ENCODE measurements at regions not wholly inside any gene's neighbourhood (a gene's known extent, or its start where the extent isn't known, plus 50 kb on each side); places are given as distances from the start of the nearest gene placed in this dataset.
A peak's percentile ranks its signal among the peaks of the same experiment; 100 is the strongest.

DNA sequence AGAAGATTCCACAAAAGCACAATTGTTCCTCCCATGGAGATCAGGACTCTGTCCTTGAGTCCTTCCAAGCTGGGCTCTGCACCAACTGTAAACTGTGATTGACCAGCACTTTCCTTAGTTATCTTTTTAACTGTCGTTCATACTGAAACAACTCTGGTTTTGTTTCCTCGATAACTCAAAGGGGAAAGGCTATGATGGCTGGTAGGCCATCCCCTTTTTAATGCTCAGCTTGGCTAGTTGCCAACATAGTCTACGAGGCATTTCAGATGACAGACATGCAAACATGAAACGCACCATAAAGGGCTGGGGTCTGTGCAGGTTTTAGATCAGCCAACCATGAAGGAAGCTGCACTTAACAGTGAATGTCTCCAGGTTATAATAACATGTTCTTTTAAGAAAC lies 497.1 kb upstream of the ARID1B start:
- Histone ChIP-seq H3K9me3 (peaks cover 0 to 10% (median 0%) of the 10 kb centered on the region in 12 donors), H3K4me3 (no peak overlapping the region), H3K4me1 (peaks cover 0 to 15% (median under 1%) of the 10 kb centered on the region in 12 donors), H3K36me3 (no peaks in the 10 kb centered on the region), H3K27me3 (no peaks in the 10 kb centered on the region), H3K27ac (no peak overlapping the region)
- no peak for DNase-seq
- ATAC-seq, result no peak
- intact Hi-C loops (cut with DNase I), result no loop called here
- WGBS, 4 donors, result 26 to 37% (median 30%) methylated on average over 4 of the region's 4 CpGs
- TF ChIP-seq, protein P1, sequence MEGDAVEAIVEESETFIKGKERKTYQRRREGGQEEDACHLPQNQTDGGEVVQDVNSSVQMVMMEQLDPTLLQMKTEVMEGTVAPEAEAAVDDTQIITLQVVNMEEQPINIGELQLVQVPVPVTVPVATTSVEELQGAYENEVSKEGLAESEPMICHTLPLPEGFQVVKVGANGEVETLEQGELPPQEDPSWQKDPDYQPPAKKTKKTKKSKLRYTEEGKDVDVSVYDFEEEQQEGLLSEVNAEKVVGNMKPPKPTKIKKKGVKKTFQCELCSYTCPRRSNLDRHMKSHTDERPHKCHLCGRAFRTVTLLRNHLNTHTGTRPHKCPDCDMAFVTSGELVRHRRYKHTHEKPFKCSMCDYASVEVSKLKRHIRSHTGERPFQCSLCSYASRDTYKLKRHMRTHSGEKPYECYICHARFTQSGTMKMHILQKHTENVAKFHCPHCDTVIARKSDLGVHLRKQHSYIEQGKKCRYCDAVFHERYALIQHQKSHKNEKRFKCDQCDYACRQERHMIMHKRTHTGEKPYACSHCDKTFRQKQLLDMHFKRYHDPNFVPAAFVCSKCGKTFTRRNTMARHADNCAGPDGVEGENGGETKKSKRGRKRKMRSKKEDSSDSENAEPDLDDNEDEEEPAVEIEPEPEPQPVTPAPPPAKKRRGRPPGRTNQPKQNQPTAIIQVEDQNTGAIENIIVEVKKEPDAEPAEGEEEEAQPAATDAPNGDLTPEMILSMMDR (IDR thresholded peaks at IDR 0.05), result no peak
- no peak for TF ChIP-seq POLR2A (IDR thresholded peaks at IDR 0.05)

DNA sequence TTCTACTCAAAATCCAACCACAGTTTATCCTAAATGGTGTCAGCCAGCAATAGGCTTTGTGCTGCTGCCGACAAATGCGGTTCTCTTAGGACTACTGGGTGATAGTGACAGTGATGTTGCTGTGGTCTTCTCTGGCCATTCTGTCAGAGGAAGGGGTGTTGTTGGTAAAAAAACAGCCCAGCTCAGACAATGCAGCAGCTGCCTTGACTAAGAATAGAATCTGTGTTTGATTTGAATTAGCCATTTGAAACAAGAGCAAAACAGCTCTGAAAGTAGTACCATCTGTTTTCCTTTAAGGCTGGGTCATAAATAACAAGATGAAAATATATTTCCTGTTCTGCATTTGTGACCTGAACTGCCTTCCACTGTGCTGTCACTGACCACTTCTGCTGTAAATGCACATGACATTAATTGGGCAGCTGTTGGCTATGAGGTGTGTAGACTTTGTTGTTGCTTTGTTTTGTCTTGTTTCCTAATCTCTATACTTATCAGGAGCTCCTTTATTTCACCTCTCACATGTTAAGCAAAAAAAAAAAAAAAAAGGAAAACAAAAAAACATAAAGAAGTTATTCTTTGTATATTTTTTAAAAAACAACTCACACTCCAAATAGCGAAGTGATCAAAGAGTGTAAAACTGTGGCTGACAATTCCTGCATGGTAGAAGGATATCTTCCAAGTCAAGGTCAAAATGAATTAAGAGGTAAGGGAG lies 497.8 kb upstream of the ARID1B start:
- ATAC-seq, result peak in 1 of 4 donors; percentile 59
- intact Hi-C loops (cut with DNase I), result no loop called here
- no peaks in the 10 kb centered on the region for H3K27me3 ChIP-seq

DNA sequence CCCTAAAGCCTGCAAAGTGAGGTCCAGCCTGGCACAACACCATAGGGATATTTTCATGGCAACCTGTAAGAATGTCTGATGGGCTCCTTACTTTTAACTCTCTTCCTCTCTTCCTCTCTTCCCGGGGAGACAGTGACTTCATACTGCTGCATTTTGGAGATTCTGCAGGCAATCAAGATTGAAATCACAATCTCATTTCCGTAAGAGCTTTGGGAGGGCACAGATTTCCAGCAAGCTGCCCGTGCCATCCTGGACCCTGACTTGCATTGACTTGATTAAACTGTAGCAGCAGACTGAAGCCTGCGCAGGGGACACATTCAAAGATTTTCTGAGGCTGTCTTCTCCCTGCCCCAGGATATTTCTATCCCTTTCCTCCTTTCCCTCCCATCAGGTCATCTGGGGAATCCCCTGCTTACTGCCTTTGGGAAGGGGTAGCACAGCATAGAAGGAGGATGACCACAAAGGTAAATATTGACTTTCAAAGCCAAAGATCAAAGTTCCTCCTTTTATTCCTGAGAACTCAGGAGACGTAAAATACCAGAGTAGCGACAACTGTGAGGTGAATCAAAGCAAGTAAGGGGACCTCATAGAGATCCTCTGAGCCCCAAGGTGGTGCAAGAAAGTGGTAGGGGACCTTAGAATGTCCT lies 504.0 kb upstream of the ARID1B start:
- 83 to 88% (median 87%) methylated on average over 6 of the region's 6 CpGs for WGBS, 4 donors
- Histone ChIP-seq H3K27me3 (no peaks in the 10 kb centered on the region), H3K27ac (no peak overlapping the region), H3K4me1 (no peaks in the 10 kb centered on the region), H3K4me3 (no peak overlapping the region), H3K9me3 (no peaks in the 10 kb centered on the region), H3K36me3 (no peaks in the 10 kb centered on the region)
- DNase-seq, result no peak
- TF ChIP-seq POLR2A (IDR thresholded peaks at IDR 0.05), result no peak
- intact Hi-C loops (cut with DNase I), result no loop called here
- no peak for ATAC-seq

More for the DNA sequence above, 497.8 kb upstream of the ARID1B start:
- Histone ChIP-seq H3K36me3 (no peaks in the 10 kb centered on the region), H3K9me3 (peaks cover 0 to 10% (median 0%) of the 10 kb centered on the region in 12 donors), H3K27ac (no peak overlapping the region), H3K4me1 (peaks cover 0 to 15% (median under 1%) of the 10 kb centered on the region in 12 donors), H3K4me3 (no peak overlapping the region)
- DNase-seq, result no peak
- 28 to 45% (median 41%) methylated on average over 3 of the region's 3 CpGs for WGBS, 4 donors
- TF ChIP-seq, protein P1 (IDR thresholded peaks at IDR 0.05), result no peak
- no peak for TF ChIP-seq POLR2A (IDR thresholded peaks at IDR 0.05)

DNA sequence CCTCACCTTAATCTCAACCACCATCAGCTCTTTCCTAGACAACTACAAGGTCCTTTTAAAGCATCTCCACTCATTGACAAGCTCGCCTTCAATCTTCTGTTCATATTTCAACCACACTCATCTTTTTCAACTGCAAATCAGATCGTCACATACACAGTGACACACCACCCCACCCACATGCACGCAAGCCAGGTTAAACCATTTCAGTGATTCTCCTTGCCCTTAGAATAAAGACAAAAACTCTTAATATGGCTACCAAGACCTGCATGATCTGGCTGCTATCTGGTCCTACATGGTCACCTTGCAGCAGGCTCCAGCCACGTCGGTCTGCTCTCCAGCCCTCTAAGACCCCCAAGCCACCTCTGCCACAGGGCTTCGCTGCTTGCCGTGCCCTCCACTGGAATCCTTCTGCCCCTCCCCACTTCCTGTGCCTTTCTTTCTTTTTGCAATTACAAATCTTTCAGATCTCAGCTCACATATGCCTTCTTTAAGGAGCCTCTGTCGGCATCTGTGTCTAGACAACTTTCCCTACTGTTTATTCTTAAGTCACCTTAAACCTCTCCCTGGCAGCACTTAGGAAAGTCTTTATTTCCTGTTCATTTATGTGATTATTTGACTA lies 507.3 kb upstream of the ARID1B start:
- DNase-seq (no peak), ATAC-seq (no peak)
- 85 to 90% (median 88%) methylated on average over 8 of the region's 8 CpGs for WGBS, 4 donors
- peaks cover 0 to 5% (median 0%) of the 10 kb centered on the region in 12 donors for H3K9me3 ChIP-seq
- no peaks in the 10 kb centered on the region for H3K36me3 ChIP-seq
- no peaks in the 10 kb centered on the region for H3K27me3 ChIP-seq
- no peaks in the 10 kb centered on the region for H3K4me1 ChIP-seq
- H3K27ac ChIP-seq, result no peak overlapping the region
- intact Hi-C loops (cut with DNase I), result no loop called here
- no peak for TF ChIP-seq POLR2A (IDR thresholded peaks at IDR 0.05)
- TF ChIP-seq, protein P1 (IDR thresholded peaks at IDR 0.05), result no peak
- no peak overlapping the region for H3K4me3 ChIP-seq
